GM12875 (cell line): ENCODE measurements at regions not wholly inside any gene's neighbourhood (a gene's known extent, or its start where the extent isn't known, plus 50 kb on each side); places are given as distances from the start of the nearest gene placed in this dataset.
"Not testable (repeated sequence)": the region's sequence is repeated elsewhere in the genome, so short reads cannot be mapped to it uniquely, and the experiment has no call there.

Experiments used
- H3K4me3 ChIP-seq: one replicate; pipeline ENCODE4 v1.5.1; 2011; ENCODE audit warnings: low read depth, low read length, control low read depth
- CTCF ChIP-seq: IDR thresholded peaks from 2 replicates; pipeline ENCODE4 v1.5.1; 2011; ENCODE audit warnings: low read depth, mild to moderate bottlenecking, control low read depth, inconsistent platforms, low read length, moderate library complexity, borderline replicate concordance; ENCODE audit not compliant: insufficient read depth

- TF ChIP-seq CTCF: no peak
- H3K4me3 ChIP-seq: no peak overlapping the region
Measured at GRCh38 chr7:113504691-113505090, 386.3 kb upstream of the SMIM30 start.

GRCh38 chr7:113504142-113504541 is 385.8 kb upstream of the SMIM30 start:
- no peak for TF ChIP-seq CTCF
- H3K4me3 ChIP-seq: no peak overlapping the region

GRCh38 chr7:113496586-113496985 is 378.2 kb upstream of the SMIM30 start:
- H3K4me3 ChIP-seq: not testable (repeated sequence)

GRCh38 chr7:113494797-113495566 is 376.6 kb upstream of the SMIM30 start:
- not testable (repeated sequence) for H3K4me3 ChIP-seq

GRCh38 chr7:113491305-113491704 is 373.0 kb upstream of the SMIM30 start:
- no peak overlapping the region for H3K4me3 ChIP-seq
- TF ChIP-seq CTCF: no peak

GRCh38 chr7:113487925-113488731 is 369.8 kb upstream of the SMIM30 start:
- no peak overlapping the region for H3K4me3 ChIP-seq
- TF ChIP-seq CTCF: no peak

GRCh38 chr7:113486548-113486947 is 368.2 kb upstream of the SMIM30 start:
- no peak overlapping the region for H3K4me3 ChIP-seq
- no peak for TF ChIP-seq CTCF

- H3K4me3 ChIP-seq: no peak overlapping the region
- TF ChIP-seq CTCF: no peak
Measured at GRCh38 chr7:113483657-113484056, 365.3 kb upstream of the SMIM30 start.
